Kidney epithelial cell (primary cell): ENCODE measurements at regions not wholly inside any gene's neighbourhood (a gene's known extent, or its start where the extent isn't known, plus 50 kb on each side); places are given as distances from the start of the nearest gene placed in this dataset.

Experiments
- DNase-seq: peaks from one replicate; pipeline ENCODE4 v3.0.0-alpha.2; 2010; ENCODE audit warnings: low read depth
- H3K27me3 ChIP-seq: 2 replicates; pipeline ENCODE4 v1.6.0; 2011; ENCODE audit warnings: low read length; ENCODE audit not compliant: control insufficient read depth, insufficient read depth
- H3K36me3 ChIP-seq: 2 replicates; pipeline ENCODE4 v1.5.1; 2011; ENCODE audit warnings: low read length; ENCODE audit not compliant: control insufficient read depth, insufficient read depth
- H3K4me3 ChIP-seq: 2 replicates; pipeline ENCODE4 v1.5.1; 2011; ENCODE audit warnings: low read depth, mild to moderate bottlenecking, control low read depth, low read length
- CTCF ChIP-seq: IDR thresholded peaks from 2 replicates; pipeline ENCODE4 v1.5.1; 2011; ENCODE audit warnings: mild to moderate bottlenecking, moderate library complexity, low read length, control low read depth, inconsistent platforms; ENCODE audit not compliant: insufficient read depth, poor library complexity, severe bottlenecking

- Histone ChIP-seq H3K4me3 (no peak overlapping the region), H3K36me3 (no peaks in the 10 kb centered on the region), H3K27me3 (no peaks in the 10 kb centered on the region)
- no peak for DNase-seq
- TF ChIP-seq CTCF, result no peak
Observed at GRCh38 chr4:147195386-147195785, 249.7 kb upstream of the TTC29 start.

- Histone ChIP-seq H3K36me3 (no peaks in the 10 kb centered on the region), H3K4me3 (no peak overlapping the region), H3K27me3 (no peaks in the 10 kb centered on the region)
- DNase-seq, result no peak
- TF ChIP-seq CTCF, result no peak
Observed at GRCh38 chr4:147198411-147199051, 252.9 kb upstream of the TTC29 start.

GRCh38 chr4:147201016-147201415, 255.4 kb upstream of the TTC29 start:
- TF ChIP-seq CTCF, result no peak
- no peaks in the 10 kb centered on the region for H3K36me3 ChIP-seq
- H3K27me3 ChIP-seq, result no peaks in the 10 kb centered on the region
- no peak for DNase-seq
- no peak overlapping the region for H3K4me3 ChIP-seq

DNA sequence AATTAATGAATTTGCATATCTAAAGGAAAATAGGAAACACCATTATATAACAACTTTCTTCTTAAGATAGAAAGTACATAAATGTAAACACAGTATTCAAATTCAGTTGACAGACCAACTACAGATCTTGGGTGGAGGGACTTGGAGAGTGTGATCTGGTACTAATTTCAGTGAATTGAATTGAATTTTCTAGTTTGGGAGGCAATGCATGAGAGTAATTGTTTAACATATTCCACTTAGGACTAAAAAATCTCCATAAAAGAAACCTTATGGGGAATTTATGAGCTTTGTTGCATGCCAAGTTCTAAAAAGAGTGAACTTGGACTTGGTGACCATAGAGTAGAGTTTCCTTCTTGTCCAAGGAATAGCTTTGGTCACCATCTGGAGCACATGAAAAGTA, 261.1 kb upstream of the TTC29 start:
- DNase-seq, result no peak
- Histone ChIP-seq H3K27me3 (no peaks in the 10 kb centered on the region), H3K4me3 (no peak overlapping the region), H3K36me3 (no peaks in the 10 kb centered on the region)
- no peak for TF ChIP-seq CTCF

- no peaks in the 10 kb centered on the region for H3K36me3 ChIP-seq
- no peak overlapping the region for H3K4me3 ChIP-seq
- H3K27me3 ChIP-seq, result no peaks in the 10 kb centered on the region
- DNase-seq, result no peak
- no peak for TF ChIP-seq CTCF
Observed at GRCh38 chr4:147207911-147208310, 262.2 kb upstream of the TTC29 start.

GRCh38 chr4:147217655-147218054, 263.2 kb upstream of the EDNRA start:
- Histone ChIP-seq H3K4me3 (no peak overlapping the region), H3K36me3 (no peaks in the 10 kb centered on the region), H3K27me3 (no peaks in the 10 kb centered on the region)
- TF ChIP-seq CTCF, result no peak
- DNase-seq, result no peak
